ENCODE measurements at regions not wholly inside any gene's neighbourhood (a gene's known extent, or its start where the extent isn't known, plus 50 kb on each side); places are given as distances from the start of the nearest gene placed in this dataset.
"Not testable (repeated sequence)": the region's sequence is repeated elsewhere in the genome, so short reads cannot be mapped to it uniquely, and the experiment has no call there.

- no peak for DNase-seq (ENCODE audit: low read depth, low spot score)
Measured at GRCh38 chr12:68984796-68985573, 52.0 kb upstream of the CPM start.

- not testable (repeated sequence) for DNase-seq (ENCODE audit: low read depth, low spot score)
Measured at GRCh38 chr12:68997526-68997925, 64.6 kb upstream of the CPM start.

GRCh38 chr12:68998041-68998440 is 65.1 kb upstream of the CPM start:
- no peak for DNase-seq (ENCODE audit: low read depth, low spot score)

- no peak for DNase-seq (ENCODE audit: low read depth, low spot score)
Measured at GRCh38 chr12:69000074-69000473, 67.1 kb upstream of the CPM start.

- no peak for DNase-seq (ENCODE audit: low read depth, low spot score)
Measured at GRCh38 chr12:69000540-69001243, 67.7 kb upstream of the CPM start.

- DNase-seq (ENCODE audit: low read depth, low spot score), result no peak
Measured at GRCh38 chr12:69001251-69001650, 68.3 kb upstream of the CPM start.

- no peak for DNase-seq (ENCODE audit: low read depth, low spot score)
Measured at GRCh38 chr12:69002969-69003368, 70.0 kb upstream of the CPM start.

GRCh38 chr12:69003991-69004390 is 71.0 kb upstream of the CPM start:
- no peak for DNase-seq (ENCODE audit: low read depth, low spot score)

- DNase-seq (ENCODE audit: low read depth, low spot score), result peak; percentile 69
Measured at GRCh38 chr12:69007101-69007854, 74.3 kb upstream of the CPM start.

GRCh38 chr12:69007855-69008351 is 74.9 kb upstream of the CPM start:
- no peak for DNase-seq (ENCODE audit: low read depth, low spot score)

- no peak for DNase-seq (ENCODE audit: low read depth, low spot score)
Measured at GRCh38 chr12:69008520-69008919, 75.5 kb upstream of the CPM start.

- DNase-seq (ENCODE audit: low read depth, low spot score), result no peak
Measured at GRCh38 chr12:69014047-69014446, 81.1 kb upstream of the CPM start.

GRCh38 chr12:69015017-69015416 is 82.0 kb upstream of the CPM start:
- DNase-seq (ENCODE audit: low read depth, low spot score), result peak; percentile 52

- DNase-seq (ENCODE audit: low read depth, low spot score), result no peak
Measured at GRCh38 chr12:69015831-69016230, 82.9 kb upstream of the CPM start.

GRCh38 chr12:69019082-69019481 is 86.1 kb upstream of the CPM start:
- no peak for DNase-seq (ENCODE audit: low read depth, low spot score)

- no peak for DNase-seq (ENCODE audit: low read depth, low spot score)
Measured at GRCh38 chr12:69019910-69020309, 86.9 kb upstream of the CPM start.

GRCh38 chr12:69022674-69023073 is 89.7 kb upstream of the CPM start:
- DNase-seq (ENCODE audit: low read depth, low spot score), result no peak

GRCh38 chr12:69023840-69024239 is 90.9 kb upstream of the CPM start:
- no peak for DNase-seq (ENCODE audit: low read depth, low spot score)

GRCh38 chr12:69024413-69024812 is 91.4 kb upstream of the CPM start:
- DNase-seq (ENCODE audit: low read depth, low spot score), result no peak

GRCh38 chr12:69024907-69025306 is 91.9 kb upstream of the CPM start:
- DNase-seq (ENCODE audit: low read depth, low spot score), result no peak

GRCh38 chr12:69026336-69026735 is 93.4 kb upstream of the CPM start:
- no peak for DNase-seq (ENCODE audit: low read depth, low spot score)

GRCh38 chr12:69027411-69027881 is 94.5 kb upstream of the CPM start:
- DNase-seq (ENCODE audit: low read depth, low spot score), result no peak
